Lung microvascular endothelial cell (primary cell): ENCODE measurements at regions not wholly inside any gene's neighbourhood (a gene's known extent, or its start where the extent isn't known, plus 50 kb on each side); places are given as distances from the start of the nearest gene placed in this dataset.

ENCODE experiments used
- DNase-seq, 2 donors: peaks; one replicate each; pipeline versions ENCODE4 v3.0.0 to v3.0.0-alpha.2; 2010; ENCODE audit warnings: low read depth in 2 of 2

- DNase-seq, result peak; percentile 1 to 61
Measured at GRCh38 chr5:147037515-147038205, 159.1 kb upstream of the PPP2R2B start.

DNA sequence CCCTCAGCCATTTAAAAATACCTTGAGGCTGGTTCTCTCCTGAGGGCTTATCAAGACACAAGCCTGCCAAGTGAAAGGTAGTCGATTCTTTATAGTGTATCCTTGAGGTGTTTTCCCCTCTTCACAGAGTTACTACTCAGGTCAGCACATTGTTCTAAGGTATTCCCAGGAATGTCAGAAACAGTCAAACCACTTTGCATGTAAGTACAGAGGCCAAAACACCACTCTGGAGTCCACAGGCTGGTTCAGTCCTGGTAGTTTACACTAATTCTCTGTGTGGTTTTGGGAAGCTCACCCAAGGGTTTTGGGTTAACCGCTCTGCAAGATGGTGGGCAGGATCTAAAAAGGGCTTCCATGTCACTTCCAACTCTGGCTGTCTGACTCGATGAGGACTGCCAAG is 162.3 kb upstream of the PPP2R2B start:
- DNase-seq, result no peak

- DNase-seq, result no peak
Measured at GRCh38 chr5:147044572-147045273, 166.2 kb upstream of the PPP2R2B start.

GRCh38 chr5:147045290-147045689 is 166.7 kb upstream of the PPP2R2B start:
- DNase-seq, result no peak

DNA sequence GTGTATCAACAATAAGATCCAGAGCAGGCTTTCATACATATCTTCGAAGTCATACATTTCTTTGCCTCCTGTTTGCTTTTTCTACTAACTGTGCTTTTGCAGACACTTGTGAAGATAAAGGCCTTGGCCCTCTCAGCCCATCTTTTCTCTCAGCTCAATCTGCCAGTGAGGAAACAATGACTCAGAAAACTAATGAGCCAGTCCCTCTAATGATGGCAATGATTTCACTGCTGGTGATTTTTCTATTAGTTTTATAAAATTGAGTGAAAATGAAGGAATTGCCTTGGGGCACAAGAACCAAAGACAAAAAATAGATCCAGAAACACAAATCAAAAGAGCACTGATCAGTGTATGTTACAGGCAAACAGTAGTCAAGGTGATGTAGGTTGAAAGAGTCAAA is 167.7 kb upstream of the PPP2R2B start:
- DNase-seq, result no peak

DNA sequence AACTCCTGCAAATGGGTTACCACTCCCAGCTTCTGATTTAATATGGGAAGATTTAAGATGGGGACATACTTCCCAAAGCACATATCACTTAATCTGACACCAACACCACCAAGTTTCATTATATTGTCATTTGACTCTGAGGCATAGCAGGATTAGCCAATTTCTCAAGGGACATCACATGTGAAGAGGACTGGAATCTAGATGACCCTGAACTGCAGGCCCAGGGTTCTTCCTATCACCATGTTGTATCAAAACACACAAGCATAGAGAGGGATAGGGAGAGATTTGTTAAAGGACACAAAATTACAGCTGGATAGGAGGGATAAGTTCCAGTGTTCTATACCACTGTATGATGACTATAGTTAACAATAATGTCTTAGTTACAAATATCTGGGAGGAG is 168.3 kb upstream of the PPP2R2B start:
- no peak for DNase-seq

GRCh38 chr5:147049764-147050163 is 171.2 kb upstream of the PPP2R2B start:
- no peak for DNase-seq

DNA sequence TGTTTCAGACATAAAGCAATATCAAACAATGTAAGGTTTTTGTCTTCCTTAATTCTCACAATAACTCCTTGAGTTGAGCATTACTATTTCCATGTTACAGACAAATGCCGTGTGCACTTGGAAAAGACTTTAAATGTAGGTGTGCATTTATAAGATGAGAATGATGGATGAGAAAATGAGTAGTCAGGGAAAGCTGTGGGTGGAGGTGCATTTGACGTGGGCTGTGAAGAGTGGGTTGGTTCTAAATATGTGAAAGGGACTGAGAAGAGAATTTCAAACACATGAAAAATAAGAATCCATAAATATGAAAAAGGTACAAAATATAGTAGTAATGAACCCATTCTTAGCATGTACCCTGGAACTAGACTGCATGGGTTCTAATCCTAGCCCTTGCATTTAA is 171.6 kb upstream of the PPP2R2B start:
- no peak for DNase-seq

DNA sequence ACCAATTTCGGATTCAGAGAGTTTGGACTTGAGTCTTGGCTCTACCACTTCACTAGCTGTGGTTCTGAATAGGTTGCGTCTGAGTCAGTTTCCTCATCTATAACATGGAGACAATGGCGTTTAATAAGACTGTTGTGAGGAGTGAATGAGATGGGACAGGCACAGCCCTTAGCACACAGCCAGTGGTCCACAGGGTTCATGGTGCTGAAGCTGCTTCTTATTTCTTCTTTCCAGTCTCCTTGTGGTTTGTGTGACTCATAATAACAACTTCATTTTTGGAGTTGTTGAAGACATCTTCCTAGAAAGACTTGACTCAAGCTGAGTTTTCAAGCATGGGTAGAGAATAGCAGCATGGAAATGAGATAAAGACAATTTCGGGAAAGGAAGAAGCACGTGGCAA is 172.6 kb upstream of the PPP2R2B start:
- no peak for DNase-seq

- no peak for DNase-seq
Measured at GRCh38 chr5:147052519-147052918, 174.0 kb upstream of the PPP2R2B start.

DNA sequence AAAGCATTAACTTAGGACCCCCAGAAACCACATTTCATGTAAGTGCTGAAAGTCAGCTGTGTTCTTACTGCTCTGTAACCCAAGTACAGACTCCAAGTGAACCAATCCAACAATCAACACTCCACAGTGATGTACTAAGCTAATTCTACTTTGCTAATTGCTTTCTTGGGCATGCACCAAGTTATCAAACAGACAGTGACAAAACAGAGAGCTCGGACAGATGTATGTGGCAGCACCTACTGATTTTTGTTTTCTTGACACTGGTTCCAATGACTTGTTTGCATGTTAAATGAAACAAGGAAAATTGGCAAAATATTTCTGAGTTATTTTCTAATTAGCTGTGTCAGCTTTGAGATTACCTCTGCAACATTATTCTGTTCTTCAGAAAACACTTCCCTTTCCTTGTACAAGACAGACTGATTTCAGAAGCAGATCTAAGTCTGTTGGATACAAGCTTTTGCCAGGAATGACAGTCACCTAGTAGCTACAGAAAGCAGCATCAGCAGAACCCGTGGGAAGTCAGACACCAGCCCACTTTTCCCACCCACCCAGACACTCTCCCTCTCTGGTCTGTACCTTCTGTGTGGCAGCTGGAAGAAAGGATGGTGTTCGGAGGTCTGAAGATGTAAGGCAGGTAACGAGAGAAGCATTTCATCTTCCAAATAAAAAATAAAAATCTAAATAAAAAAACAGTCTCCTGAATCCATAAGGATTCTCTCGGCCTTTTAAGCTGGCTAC is 176.7 kb upstream of the PPP2R2B start:
- no peak for DNase-seq

GRCh38 chr5:147055850-147056566 is 177.5 kb upstream of the PPP2R2B start:
- DNase-seq, result no peak

DNA sequence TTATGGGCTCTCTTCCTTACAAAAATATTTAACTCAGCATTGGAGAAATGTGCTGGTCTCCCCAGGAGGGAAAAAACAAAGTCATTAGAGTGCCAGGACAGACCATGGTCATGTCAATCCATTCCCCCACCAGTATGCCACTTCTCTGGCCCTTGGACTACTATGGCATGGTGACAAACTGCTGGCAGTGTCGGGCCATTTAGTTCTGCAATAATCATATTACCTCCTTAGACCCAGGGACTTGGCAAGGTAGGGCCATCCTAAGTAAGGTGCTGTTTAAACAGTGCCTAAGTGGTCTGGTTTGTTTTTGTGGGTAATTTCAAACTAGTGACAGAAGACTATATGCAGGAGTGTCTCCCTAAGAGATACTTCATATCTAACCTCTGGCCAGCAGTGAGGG is 177.8 kb upstream of the STK32A start:
- no peak for DNase-seq

DNA sequence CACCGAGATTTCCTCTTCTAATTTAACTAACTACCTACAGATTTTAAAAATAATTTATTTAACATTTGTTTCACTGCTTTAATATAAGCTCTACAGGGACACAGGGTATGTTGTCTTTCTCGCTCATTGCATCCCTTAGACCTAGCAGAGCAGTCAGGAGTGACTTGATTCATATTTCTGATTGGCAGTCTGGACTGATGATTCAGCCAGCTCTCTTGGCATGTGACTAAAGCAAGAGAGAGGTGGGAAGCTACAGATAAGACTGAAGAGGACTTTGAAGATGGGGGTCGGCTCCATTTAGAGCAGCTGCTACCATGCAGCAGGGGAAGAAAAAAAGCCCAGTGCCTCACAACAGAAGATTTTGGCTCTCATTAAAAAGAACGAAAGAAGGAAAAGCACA is 173.4 kb upstream of the STK32A start:
- no peak for DNase-seq

- no peak for DNase-seq
Measured at GRCh38 chr5:147062427-147062826, 172.4 kb upstream of the STK32A start.

- no peak for DNase-seq
Measured at GRCh38 chr5:147063943-147064342, 170.9 kb upstream of the STK32A start.

GRCh38 chr5:147065071-147065470 is 169.8 kb upstream of the STK32A start:
- DNase-seq, result no peak

- DNase-seq, result no peak
Measured at GRCh38 chr5:147068998-147069397, 165.8 kb upstream of the STK32A start.

DNA sequence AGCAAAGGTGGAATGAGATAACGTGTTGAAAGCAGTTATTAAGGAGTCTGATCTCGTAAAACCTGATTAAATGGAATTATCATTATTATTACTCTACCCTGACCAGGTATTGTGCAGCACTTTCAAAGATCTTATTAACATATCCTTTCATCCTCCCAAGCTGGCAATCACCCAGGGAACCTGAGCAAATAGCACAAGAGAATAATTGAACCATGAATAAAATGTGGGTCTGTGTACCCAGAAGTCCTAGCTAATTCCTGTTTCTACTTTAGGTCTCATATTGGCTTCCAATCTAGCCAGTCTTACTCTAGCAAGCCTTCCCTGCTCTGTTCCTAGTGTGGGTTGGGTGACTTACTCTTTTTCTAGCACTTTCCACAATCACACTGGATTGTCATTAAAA is 162.2 kb upstream of the STK32A start:
- DNase-seq, result no peak

GRCh38 chr5:147073098-147073497 is 161.7 kb upstream of the STK32A start:
- DNase-seq, result no peak

- no peak for DNase-seq
Measured at GRCh38 chr5:147075187-147075586, 159.6 kb upstream of the STK32A start.

- no peak for DNase-seq
Measured at GRCh38 chr5:147080391-147080790, 154.4 kb upstream of the STK32A start.
